ENCODE measurements at regions not wholly inside any gene's neighbourhood (a gene's known extent, or its start where the extent isn't known, plus 50 kb on each side); places are given as distances from the start of the nearest gene placed in this dataset.
"Not testable (repeated sequence)": the region's sequence is repeated elsewhere in the genome, so short reads cannot be mapped to it uniquely, and the experiment has no call there.

DNA sequence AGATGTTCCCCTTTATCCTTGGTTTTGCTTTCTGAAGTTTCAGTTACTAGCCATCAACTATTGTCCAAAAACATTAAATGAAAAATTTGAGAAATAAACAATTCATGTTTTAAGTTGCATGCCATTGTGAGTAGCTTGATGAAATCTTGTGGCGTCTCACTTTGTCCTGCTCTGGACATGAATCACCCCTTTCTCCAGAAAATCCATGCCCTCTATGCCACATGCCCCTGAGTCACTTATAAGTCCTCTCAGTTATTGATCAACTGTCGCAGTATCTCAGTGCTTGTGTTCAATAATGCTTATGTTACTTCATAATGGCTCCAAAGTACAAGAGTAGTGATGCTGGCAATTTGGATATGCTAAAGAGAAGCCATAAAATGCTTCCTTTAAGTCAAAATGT, 208.0 kb upstream of the FERD3L start:
- H3K27ac ChIP-seq: no peak overlapping the region
- no peaks in the 10 kb centered on the region for H3K36me3 ChIP-seq
- H3K9me3 ChIP-seq: no peaks in the 10 kb centered on the region
- H3K4me3 ChIP-seq: no peak overlapping the region
- whole genome bisulfite sequencing, 3 donors: 87 to 96% (median 94%) methylated on average over 2 of the region's 2 CpGs
- TF ChIP-seq POLR2A (IDR thresholded peaks at IDR 0.05) (no peak), EP300 (IDR thresholded peaks at IDR 0.05) (no peak)
- TF ChIP-seq, protein P1, sequence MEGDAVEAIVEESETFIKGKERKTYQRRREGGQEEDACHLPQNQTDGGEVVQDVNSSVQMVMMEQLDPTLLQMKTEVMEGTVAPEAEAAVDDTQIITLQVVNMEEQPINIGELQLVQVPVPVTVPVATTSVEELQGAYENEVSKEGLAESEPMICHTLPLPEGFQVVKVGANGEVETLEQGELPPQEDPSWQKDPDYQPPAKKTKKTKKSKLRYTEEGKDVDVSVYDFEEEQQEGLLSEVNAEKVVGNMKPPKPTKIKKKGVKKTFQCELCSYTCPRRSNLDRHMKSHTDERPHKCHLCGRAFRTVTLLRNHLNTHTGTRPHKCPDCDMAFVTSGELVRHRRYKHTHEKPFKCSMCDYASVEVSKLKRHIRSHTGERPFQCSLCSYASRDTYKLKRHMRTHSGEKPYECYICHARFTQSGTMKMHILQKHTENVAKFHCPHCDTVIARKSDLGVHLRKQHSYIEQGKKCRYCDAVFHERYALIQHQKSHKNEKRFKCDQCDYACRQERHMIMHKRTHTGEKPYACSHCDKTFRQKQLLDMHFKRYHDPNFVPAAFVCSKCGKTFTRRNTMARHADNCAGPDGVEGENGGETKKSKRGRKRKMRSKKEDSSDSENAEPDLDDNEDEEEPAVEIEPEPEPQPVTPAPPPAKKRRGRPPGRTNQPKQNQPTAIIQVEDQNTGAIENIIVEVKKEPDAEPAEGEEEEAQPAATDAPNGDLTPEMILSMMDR (IDR thresholded peaks at IDR 0.05): no peak
- no peaks in the 10 kb centered on the region for H3K27me3 ChIP-seq
- no peaks in the 10 kb centered on the region for H3K4me1 ChIP-seq (ENCODE audit: insufficient read depth)
- no peak for DNase-seq
- intact Hi-C loops (cut with DNase I): no loop called here

DNA sequence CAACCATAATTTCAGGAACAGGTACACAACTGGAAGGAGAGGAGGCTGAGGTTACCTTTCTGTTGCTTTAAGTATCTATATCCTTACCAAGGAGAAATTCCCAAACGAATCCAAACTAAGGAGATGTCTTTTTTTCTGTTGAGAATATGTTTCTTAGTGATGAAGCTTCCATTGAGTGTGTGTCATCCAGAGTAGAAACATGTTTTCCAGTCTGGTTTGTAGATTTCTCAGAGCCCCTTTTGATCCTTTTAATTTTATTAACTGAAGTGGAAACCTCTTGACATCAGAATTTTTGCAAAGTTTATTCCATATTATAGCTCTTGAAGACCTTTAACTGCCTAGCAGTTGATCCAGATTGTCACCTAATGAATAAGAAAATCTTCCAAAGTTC, 207.1 kb upstream of the FERD3L start:
- DNase-seq: no peak
- H3K4me1 ChIP-seq (ENCODE audit: insufficient read depth): no peaks in the 10 kb centered on the region
- no peak overlapping the region for H3K4me3 ChIP-seq
- H3K27me3 ChIP-seq: no peaks in the 10 kb centered on the region
- no peak overlapping the region for H3K27ac ChIP-seq
- H3K36me3 ChIP-seq: no peaks in the 10 kb centered on the region
- TF ChIP-seq EP300 (IDR thresholded peaks at IDR 0.05): no peak
- TF ChIP-seq POLR2A (IDR thresholded peaks at IDR 0.05): no peak
- intact Hi-C loops (cut with DNase I): no loop called here
- no peaks in the 10 kb centered on the region for H3K9me3 ChIP-seq
- 15 to 41% (median 28%) methylated on average over 1 of the region's 1 CpG for WGBS, 3 donors

DNA sequence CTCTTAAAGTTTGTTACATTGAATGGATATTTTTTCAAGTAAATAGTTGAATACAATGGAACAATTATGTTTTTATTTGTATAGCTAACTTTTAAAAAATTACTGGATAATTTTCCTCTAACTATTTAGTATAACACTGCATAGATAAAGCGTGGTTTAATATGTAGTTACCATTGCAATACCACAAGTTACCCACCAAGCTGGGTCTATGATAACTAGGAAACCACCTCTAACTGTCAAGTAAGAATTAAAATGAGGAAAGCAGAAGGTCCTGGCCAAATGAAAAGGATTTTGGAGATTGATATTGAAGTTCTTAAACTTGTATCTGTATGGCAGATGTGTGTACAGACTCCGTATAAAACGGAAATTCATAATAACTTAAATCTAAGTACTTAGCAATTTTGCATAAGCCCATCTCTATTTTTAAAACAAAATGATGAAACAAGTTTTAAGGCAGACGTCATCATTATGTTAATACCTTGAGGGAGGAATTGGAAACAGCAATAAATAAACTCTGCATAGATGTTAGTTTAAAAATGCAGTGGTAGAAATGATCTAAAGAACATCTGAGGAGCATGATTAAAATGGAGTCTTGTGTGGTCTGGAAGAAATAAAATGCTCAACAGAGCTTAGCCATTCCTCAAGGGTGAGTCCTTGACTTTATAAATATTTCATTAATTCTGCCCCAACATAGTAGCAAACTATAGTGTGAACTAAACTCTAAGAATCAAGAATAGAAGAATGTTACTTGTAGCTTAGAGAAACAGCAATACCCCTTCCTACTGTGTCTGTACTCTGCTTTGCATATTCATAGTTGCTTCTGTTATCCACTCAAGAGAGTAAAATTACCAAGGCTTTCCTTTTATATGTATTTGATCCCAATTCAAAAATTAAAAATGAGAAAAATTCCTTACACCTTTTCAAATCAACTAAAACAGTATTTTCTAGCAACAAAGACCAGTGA, 206.4 kb upstream of the FERD3L start:
- Histone ChIP-seq H3K9me3 (no peaks in the 10 kb centered on the region), H3K36me3 (no peaks in the 10 kb centered on the region), H3K27ac (no peak overlapping the region), H3K4me3 (no peak overlapping the region), H3K4me1 (ENCODE audit: insufficient read depth) (no peaks in the 10 kb centered on the region), H3K27me3 (no peaks in the 10 kb centered on the region)
- no peak for DNase-seq
- TF ChIP-seq EP300 (IDR thresholded peaks at IDR 0.05) (no peak), POLR2A (IDR thresholded peaks at IDR 0.05) (no peak)
- TF ChIP-seq, protein P1 (IDR thresholded peaks at IDR 0.05): no peak
- 76 to 79% (median 77%) methylated on average over 4 of the region's 4 CpGs for WGBS, 3 donors
- intact Hi-C loops (cut with DNase I): no loop called here

DNA sequence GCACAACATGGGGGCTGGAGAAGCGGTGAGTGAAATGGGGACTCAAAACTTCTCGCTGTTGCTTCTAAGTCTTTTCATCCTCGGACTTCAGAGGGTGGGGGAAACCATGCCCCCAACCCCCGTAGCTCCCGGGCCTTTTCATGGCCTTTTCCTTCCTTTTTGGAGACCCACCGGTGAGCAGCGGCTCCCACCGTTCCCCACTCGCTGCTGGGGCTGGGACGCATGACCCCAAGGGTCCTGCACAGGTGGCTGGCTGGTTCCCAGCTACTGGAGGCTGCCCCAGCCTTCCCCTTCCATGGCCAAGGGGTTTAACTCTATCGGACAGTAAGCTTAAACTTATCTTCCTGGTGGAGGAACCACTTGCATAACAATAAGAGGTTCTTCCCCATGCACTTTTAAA, 194.3 kb upstream of the FERD3L start:
- Histone ChIP-seq H3K27ac (no peak overlapping the region), H3K27me3 (no peaks in the 10 kb centered on the region), H3K9me3 (no peaks in the 10 kb centered on the region), H3K36me3 (no peaks in the 10 kb centered on the region), H3K4me3 (no peak overlapping the region), H3K4me1 (ENCODE audit: insufficient read depth) (no peaks in the 10 kb centered on the region)
- TF ChIP-seq, protein P1 (IDR thresholded peaks at IDR 0.05): no peak
- WGBS, 3 donors: 91 to 94% (median 94%) methylated on average over 11 of the region's 11 CpGs
- DNase-seq: no peak
- intact Hi-C loops (cut with DNase I): no loop called here

DNA sequence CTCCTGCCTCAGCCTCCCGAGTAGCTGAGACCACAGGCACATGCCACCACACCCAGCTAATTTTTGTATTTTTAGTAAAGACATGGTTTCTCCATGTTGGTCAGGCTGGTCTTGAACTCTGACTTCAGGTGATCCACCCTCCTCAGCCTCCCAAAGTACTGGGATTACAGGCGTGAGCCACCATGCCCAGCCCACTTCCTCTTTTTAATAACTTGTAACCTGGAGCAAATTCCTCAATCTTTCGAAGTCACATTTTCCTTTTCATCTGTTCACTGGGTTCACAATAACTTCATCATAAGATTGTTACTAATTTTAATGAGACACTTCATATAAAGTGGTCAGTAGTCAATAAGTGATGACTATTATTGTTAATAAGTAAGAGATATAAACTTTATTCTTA, 193.3 kb upstream of the FERD3L start:
- intact Hi-C loops (cut with DNase I): not testable (repeated sequence)

More for the DNA sequence above, 193.3 kb upstream of the FERD3L start:
- not testable (repeated sequence) for H3K27me3 ChIP-seq; H3K27ac ChIP-seq; H3K9me3 ChIP-seq; DNase-seq; H3K4me1 ChIP-seq (ENCODE audit: insufficient read depth); H3K36me3 ChIP-seq; H3K4me3 ChIP-seq
- 87 to 95% (median 93%) methylated on average over 3 of the region's 3 CpGs for WGBS, 3 donors
